ENCODE measurements at regions not wholly inside any gene's neighbourhood (a gene's known extent, or its start where the extent isn't known, plus 50 kb on each side); places are given as distances from the start of the nearest gene placed in this dataset.
A peak's percentile ranks its signal among the peaks of the same experiment; 100 is the strongest.

GRCh38 chr14:106586098-106586704 is 1059.8 kb downstream of the TMEM121 start:
- 0 out of 2 replicates have a peak, but pooled peaks have one; percentile 23 for TF ChIP-seq CTCF (conservative IDR thresholded peaks at IDR 0.05; ENCODE audit: low read depth, low read length)
- no peak for TF ChIP-seq EZH2phosphoT487 (IDR thresholded peaks at IDR 0.05; ENCODE audit: borderline replicate concordance, low read length)
